HT1080 (cell line): ENCODE measurements at regions not wholly inside any gene's neighbourhood (a gene's known extent, or its start where the extent isn't known, plus 50 kb on each side); places are given as distances from the start of the nearest gene placed in this dataset.

Source experiments
- DNase-seq: peaks from one replicate; pipeline ENCODE4 v3.0.0-alpha.2; 2015; ENCODE audit warnings: low read depth

- DNase-seq, result no peak
Measured at GRCh38 chr3:127033171-127033570, 50.3 kb downstream of the PLXNA1 start.

- no peak for DNase-seq
Measured at GRCh38 chr3:127033786-127034185, 50.9 kb downstream of the PLXNA1 start.

GRCh38 chr3:127034195-127034989 is 51.5 kb downstream of the PLXNA1 start:
- DNase-seq, result no peak

GRCh38 chr3:127034990-127035652 is 52.2 kb downstream of the PLXNA1 start:
- no peak for DNase-seq

GRCh38 chr3:127035677-127036076 is 52.8 kb downstream of the PLXNA1 start:
- DNase-seq, result peak; percentile 74

- DNase-seq, result no peak
Measured at GRCh38 chr3:127036209-127037020, 53.5 kb downstream of the PLXNA1 start.

- no peak for DNase-seq
Measured at GRCh38 chr3:127037021-127037400, 54.1 kb downstream of the PLXNA1 start.

GRCh38 chr3:127037418-127037841 is 54.5 kb downstream of the PLXNA1 start:
- no peak for DNase-seq

- DNase-seq, result no peak
Measured at GRCh38 chr3:127037971-127038446, 55.1 kb downstream of the PLXNA1 start.

- no peak for DNase-seq
Measured at GRCh38 chr3:127038466-127038865, 55.6 kb downstream of the PLXNA1 start.

GRCh38 chr3:127038923-127039581 is 56.1 kb downstream of the PLXNA1 start:
- no peak for DNase-seq

- DNase-seq, result no peak
Measured at GRCh38 chr3:127039719-127040118, 56.8 kb downstream of the PLXNA1 start.

GRCh38 chr3:127040216-127040615 is 57.3 kb downstream of the PLXNA1 start:
- no peak for DNase-seq

GRCh38 chr3:127041264-127041820 is 58.4 kb downstream of the PLXNA1 start:
- no peak for DNase-seq

- no peak for DNase-seq
Measured at GRCh38 chr3:127041933-127042332, 59.0 kb downstream of the PLXNA1 start.

- DNase-seq, result no peak
Measured at GRCh38 chr3:127042634-127043033, 59.7 kb downstream of the PLXNA1 start.

- no peak for DNase-seq
Measured at GRCh38 chr3:127043041-127043641, 60.2 kb downstream of the PLXNA1 start.

- no peak for DNase-seq
Measured at GRCh38 chr3:127043731-127044510, 61.0 kb downstream of the PLXNA1 start.

GRCh38 chr3:127044996-127045395 is 62.1 kb downstream of the PLXNA1 start:
- DNase-seq, result no peak
